ENCODE measurements at regions not wholly inside any gene's neighbourhood (a gene's known extent, or its start where the extent isn't known, plus 50 kb on each side); places are given as distances from the start of the nearest gene placed in this dataset.

DNA sequence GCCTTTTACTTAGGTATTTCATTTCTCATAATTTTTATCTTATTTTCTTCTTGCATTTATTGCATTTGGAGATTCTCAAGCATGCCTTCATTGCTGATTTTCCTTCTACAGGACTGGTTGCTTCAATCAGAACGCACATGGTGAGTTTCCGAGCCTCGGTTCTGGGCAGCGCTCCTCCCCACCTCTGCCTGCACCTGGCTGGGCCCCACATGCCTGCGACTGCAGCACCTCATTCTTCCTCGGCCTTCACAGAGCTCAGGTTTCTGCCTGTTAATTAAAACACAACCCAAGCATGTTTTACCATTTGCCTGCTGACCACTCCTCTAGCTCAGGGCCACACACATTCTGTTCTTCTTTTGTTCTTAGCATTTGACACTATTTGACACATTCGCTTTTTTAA is 398.8 kb downstream of the GALR1 start:
- no peak overlapping the region for H2AFZ ChIP-seq (ENCODE audit: low read depth, low read length)
- no peak overlapping the region for H3K9ac ChIP-seq (ENCODE audit: low read length)
- no peak for TF ChIP-seq EP300 (conservative IDR thresholded peaks at IDR 0.05; ENCODE audit: poor library complexity, severe bottlenecking)
- no peak for TF ChIP-seq MXI1 (conservative IDR thresholded peaks at IDR 0.05; ENCODE audit: poor library complexity, severe bottlenecking)
- TF ChIP-seq, protein P1, sequence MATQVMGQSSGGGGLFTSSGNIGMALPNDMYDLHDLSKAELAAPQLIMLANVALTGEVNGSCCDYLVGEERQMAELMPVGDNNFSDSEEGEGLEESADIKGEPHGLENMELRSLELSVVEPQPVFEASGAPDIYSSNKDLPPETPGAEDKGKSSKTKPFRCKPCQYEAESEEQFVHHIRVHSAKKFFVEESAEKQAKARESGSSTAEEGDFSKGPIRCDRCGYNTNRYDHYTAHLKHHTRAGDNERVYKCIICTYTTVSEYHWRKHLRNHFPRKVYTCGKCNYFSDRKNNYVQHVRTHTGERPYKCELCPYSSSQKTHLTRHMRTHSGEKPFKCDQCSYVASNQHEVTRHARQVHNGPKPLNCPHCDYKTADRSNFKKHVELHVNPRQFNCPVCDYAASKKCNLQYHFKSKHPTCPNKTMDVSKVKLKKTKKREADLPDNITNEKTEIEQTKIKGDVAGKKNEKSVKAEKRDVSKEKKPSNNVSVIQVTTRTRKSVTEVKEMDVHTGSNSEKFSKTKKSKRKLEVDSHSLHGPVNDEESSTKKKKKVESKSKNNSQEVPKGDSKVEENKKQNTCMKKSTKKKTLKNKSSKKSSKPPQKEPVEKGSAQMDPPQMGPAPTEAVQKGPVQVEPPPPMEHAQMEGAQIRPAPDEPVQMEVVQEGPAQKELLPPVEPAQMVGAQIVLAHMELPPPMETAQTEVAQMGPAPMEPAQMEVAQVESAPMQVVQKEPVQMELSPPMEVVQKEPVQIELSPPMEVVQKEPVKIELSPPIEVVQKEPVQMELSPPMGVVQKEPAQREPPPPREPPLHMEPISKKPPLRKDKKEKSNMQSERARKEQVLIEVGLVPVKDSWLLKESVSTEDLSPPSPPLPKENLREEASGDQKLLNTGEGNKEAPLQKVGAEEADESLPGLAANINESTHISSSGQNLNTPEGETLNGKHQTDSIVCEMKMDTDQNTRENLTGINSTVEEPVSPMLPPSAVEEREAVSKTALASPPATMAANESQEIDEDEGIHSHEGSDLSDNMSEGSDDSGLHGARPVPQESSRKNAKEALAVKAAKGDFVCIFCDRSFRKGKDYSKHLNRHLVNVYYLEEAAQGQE (IDR thresholded peaks at IDR 0.05; ENCODE audit: borderline replicate concordance), result no peak
- no peak for TF ChIP-seq EZH2 (IDR thresholded peaks at IDR 0.05; ENCODE audit: borderline replicate concordance, insufficient read depth, low read length, poor library complexity, severe bottlenecking)
- no peak for TF ChIP-seq TAF1 (IDR thresholded peaks at IDR 0.05; ENCODE audit: low read depth)
- TF ChIP-seq CTCF (IDR thresholded peaks at IDR 0.05; ENCODE audit: poor library complexity, severe bottlenecking), result no peak
- TF ChIP-seq RAD21 (conservative IDR thresholded peaks at IDR 0.05), result no peak
- no peak for TF ChIP-seq SMC3 (conservative IDR thresholded peaks at IDR 0.05; ENCODE audit: poor library complexity)
- no peak for TF ChIP-seq POLR2AphosphoS5 (IDR thresholded peaks at IDR 0.05)

DNA sequence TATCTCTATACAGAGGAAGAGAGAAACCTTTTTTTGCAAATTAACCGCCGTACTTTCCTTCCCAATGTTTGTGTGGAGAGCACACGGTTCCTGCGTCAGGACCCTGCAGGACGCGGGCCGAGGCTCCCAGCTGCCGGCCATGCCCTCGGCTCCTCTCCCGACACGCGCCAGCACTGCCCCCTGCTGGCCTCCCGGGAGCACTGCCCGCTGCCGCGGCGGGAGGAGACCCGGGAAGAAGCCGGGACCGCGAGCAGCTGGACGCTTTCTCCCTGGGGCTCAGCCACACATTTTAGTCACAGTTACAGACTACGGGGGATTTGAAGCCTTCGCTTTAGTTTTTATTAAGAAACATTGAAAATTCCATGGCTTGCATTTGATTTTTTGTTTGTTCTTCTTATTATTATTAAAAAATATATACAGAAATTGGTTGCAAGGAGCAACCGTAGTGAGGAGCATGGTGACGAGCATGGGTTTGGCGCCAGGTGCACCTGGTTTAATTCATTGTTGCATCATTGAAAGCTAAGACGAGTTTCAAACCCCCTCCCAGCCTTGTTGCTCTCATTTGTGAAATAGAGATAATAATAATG is 401.2 kb downstream of the GALR1 start:
- no peak overlapping the region for H3K9ac ChIP-seq (ENCODE audit: low read length)

More for the DNA sequence above, 398.8 kb downstream of the GALR1 start:
- H3K79me2 ChIP-seq (replicated peaks; ENCODE audit: insufficient read depth, low read length), result no peaks in the 10 kb centered on the region
- no peaks in the 10 kb centered on the region for H4K20me1 ChIP-seq (ENCODE audit: insufficient read depth)
- H3K36me3 ChIP-seq (ENCODE audit: insufficient read depth, low read length), result no peaks in the 10 kb centered on the region
- H3K9me3 ChIP-seq (ENCODE audit: low read length), result no peaks in the 10 kb centered on the region
- no peak overlapping the region for H3K4me2 ChIP-seq (ENCODE audit: low read length)
- no peak overlapping the region for H3K4me3 ChIP-seq (ENCODE audit: low read length)
- H3K27ac ChIP-seq (ENCODE audit: low read length), result no peak overlapping the region
- no peaks in the 10 kb centered on the region for H3K9me2 ChIP-seq (ENCODE audit: insufficient read depth, low read length)
- H3F3A ChIP-seq (ENCODE audit: insufficient read depth, low read length, poor library complexity, severe bottlenecking), result no peaks in the 10 kb centered on the region
- H3K27me3 ChIP-seq (ENCODE audit: insufficient read depth, low read depth, low read length), result no peaks in the 10 kb centered on the region

More for the DNA sequence above, 401.2 kb downstream of the GALR1 start:
- Histone ChIP-seq H2AFZ (ENCODE audit: low read depth, low read length) (no peak overlapping the region), H3K27me3 (ENCODE audit: insufficient read depth, low read depth, low read length) (no peaks in the 10 kb centered on the region), H4K20me1 (ENCODE audit: insufficient read depth) (no peaks in the 10 kb centered on the region), H3K9me2 (ENCODE audit: insufficient read depth, low read length) (no peaks in the 10 kb centered on the region), H3K27ac (ENCODE audit: low read length) (no peak overlapping the region), H3K4me3 (ENCODE audit: low read length) (peak overlapping the region; percentile 26), H3K79me2 (replicated peaks; ENCODE audit: insufficient read depth, low read length) (no peaks in the 10 kb centered on the region), H3K9me3 (ENCODE audit: low read length) (no peaks in the 10 kb centered on the region), H3K36me3 (ENCODE audit: insufficient read depth, low read length) (no peaks in the 10 kb centered on the region), H3K4me2 (ENCODE audit: low read length) (no peak overlapping the region), H3F3A (ENCODE audit: insufficient read depth, low read length, poor library complexity, severe bottlenecking) (no peaks in the 10 kb centered on the region)
- TF ChIP-seq TAF1 (IDR thresholded peaks at IDR 0.05; ENCODE audit: low read depth) (no peak), EP300 (conservative IDR thresholded peaks at IDR 0.05; ENCODE audit: poor library complexity, severe bottlenecking) (no peak), CTCF (IDR thresholded peaks at IDR 0.05; ENCODE audit: poor library complexity, severe bottlenecking) (peak; percentile 89), EZH2 (IDR thresholded peaks at IDR 0.05; ENCODE audit: borderline replicate concordance, insufficient read depth, low read length, poor library complexity, severe bottlenecking) (no peak), SMC3 (conservative IDR thresholded peaks at IDR 0.05; ENCODE audit: poor library complexity) (peak; percentile 89), MXI1 (conservative IDR thresholded peaks at IDR 0.05; ENCODE audit: poor library complexity, severe bottlenecking) (no peak), POLR2AphosphoS5 (IDR thresholded peaks at IDR 0.05) (no peak), RAD21 (conservative IDR thresholded peaks at IDR 0.05) (peak; percentile 92)
- TF ChIP-seq, protein P1 (IDR thresholded peaks at IDR 0.05; ENCODE audit: borderline replicate concordance), result no peak
